Vagina (tissue), 2 donors: ENCODE measurements at regions not wholly inside any gene's neighbourhood (a gene's known extent, or its start where the extent isn't known, plus 50 kb on each side); places are given as distances from the start of the nearest gene placed in this dataset.

Experiments
- CTCF ChIP-seq, 3 experiments: fragments of 450-650 bp in 2 of 3; fragments of 200-600 bp in 1 of 3; sonication (generic) in 1 of 3; IDR thresholded peaks; one replicate each; pipeline ENCODE4 v1.5.1; 2017 to 2019; ENCODE audit warnings: antibody characterized with exemption in 3 of 3, mild to moderate bottlenecking in 2 of 3, moderate library complexity in 2 of 3
- POLR2A ChIP-seq, 2 donors: fragments of 450-650 bp; IDR thresholded peaks; one replicate each; pipeline ENCODE4 v1.6.1; 2017; ENCODE audit warnings: antibody characterized with exemption in 2 of 2, mild to moderate bottlenecking in 2 of 2, moderate library complexity in 2 of 2
- POLR2AphosphoS5 ChIP-seq, 2 donors: sonication (generic); formaldehyde crosslinking; IDR thresholded peaks; one replicate each; pipeline ENCODE4 v1.9.0; 2017; ENCODE audit warnings: antibody characterized with exemption in 2 of 2, mild to moderate bottlenecking in 2 of 2, low read depth in 1 of 2; ENCODE audit not compliant: insufficient read depth in 1 of 2

GRCh38 chr1:234878288-234878687 lies 250.3 kb downstream of the TOMM20 start:
- no peak for TF ChIP-seq CTCF (IDR thresholded peaks at IDR 0.05)
- no peak for TF ChIP-seq POLR2A (IDR thresholded peaks at IDR 0.05)
- no peak for TF ChIP-seq POLR2AphosphoS5 (IDR thresholded peaks at IDR 0.05; ENCODE audit: insufficient read depth in 1 of 2, low read depth in 1 of 2)
